GM18519 (cell line): ENCODE measurements at regions not wholly inside any gene's neighbourhood (a gene's known extent, or its start where the extent isn't known, plus 50 kb on each side); places are given as distances from the start of the nearest gene placed in this dataset.

Experiments
- ATAC-seq: cut with Tn5 transposase; IDR thresholded peaks from one replicate; pipeline ENCODE4 v1.9.1; 2021; ENCODE audit warnings: mild to moderate bottlenecking, moderate library complexity; ENCODE audit not compliant: unreplicated experiment, low FRiP score

GRCh38 chr2:217227794-217228193, 367.9 kb upstream of the TNP1 start:
- no peak for ATAC-seq

GRCh38 chr2:217225596-217225995, 365.7 kb upstream of the TNP1 start:
- ATAC-seq: no peak

- peak; percentile 67 for ATAC-seq
Measured at GRCh38 chr2:217223222-217223930, 363.5 kb upstream of the TNP1 start.

GRCh38 chr2:217222309-217222910, 362.5 kb upstream of the TNP1 start:
- ATAC-seq: peak; percentile 26

GRCh38 chr2:217220228-217221013, 360.6 kb upstream of the TNP1 start:
- ATAC-seq: no peak

- no peak for ATAC-seq
Measured at GRCh38 chr2:217219164-217219520, 359.3 kb upstream of the TNP1 start.

GRCh38 chr2:217218269-217219163, 358.7 kb upstream of the TNP1 start:
- ATAC-seq: peak; percentile 59

GRCh38 chr2:217216982-217217381, 357.1 kb upstream of the TNP1 start:
- no peak for ATAC-seq

- no peak for ATAC-seq
Measured at GRCh38 chr2:217216316-217216715, 356.5 kb upstream of the TNP1 start.

- ATAC-seq: no peak
Measured at GRCh38 chr2:217215877-217216276, 356.0 kb upstream of the TNP1 start.

- no peak for ATAC-seq
Measured at GRCh38 chr2:217208867-217209266, 349.0 kb upstream of the TNP1 start.

GRCh38 chr2:217207699-217208010, 347.8 kb upstream of the TNP1 start:
- ATAC-seq: no peak

GRCh38 chr2:217206907-217207698, 347.2 kb upstream of the TNP1 start:
- no peak for ATAC-seq

- no peak for ATAC-seq
Measured at GRCh38 chr2:217206016-217206725, 346.3 kb upstream of the TNP1 start.

- ATAC-seq: no peak
Measured at GRCh38 chr2:217204358-217204757, 344.5 kb upstream of the TNP1 start.

- ATAC-seq: no peak
Measured at GRCh38 chr2:217203086-217203485, 343.2 kb upstream of the TNP1 start.

- ATAC-seq: no peak
Measured at GRCh38 chr2:217199255-217199630, 339.4 kb upstream of the TNP1 start.

- no peak for ATAC-seq
Measured at GRCh38 chr2:217195658-217196446, 336.0 kb upstream of the TNP1 start.

GRCh38 chr2:217195016-217195415, 335.2 kb upstream of the TNP1 start:
- ATAC-seq: no peak
